Liver (tissue), 8 donors: ENCODE measurements at regions not wholly inside any gene's neighbourhood (a gene's known extent, or its start where the extent isn't known, plus 50 kb on each side); places are given as distances from the start of the nearest gene placed in this dataset.
"Not testable (repeated sequence)": the region's sequence is repeated elsewhere in the genome, so short reads cannot be mapped to it uniquely, and the experiment has no call there.

Source experiments
- DNase-seq: peaks from one replicate; pipeline ENCODE4 v3.0.0-alpha.2; 2017; ENCODE audit warnings: low spot score
- H3K27ac ChIP-seq, 2 donors: one replicate each; pipeline ENCODE4 v1.7.0; 2013; ENCODE audit warnings: inconsistent platforms in 2 of 2, low read length in 2 of 2, control low read depth in 1 of 2, low read depth in 1 of 2, mild to moderate bottlenecking in 1 of 2
- H3K27me3 ChIP-seq, 4 donors: one replicate each; pipeline versions ENCODE4 v1.6.1 to v1.7.0; 2013; ENCODE audit warnings: low read length in 3 of 4, inconsistent platforms in 1 of 4, mild to moderate bottlenecking in 1 of 4, moderate library complexity in 1 of 4; ENCODE audit not compliant: control insufficient read depth in 4 of 4, insufficient read depth in 4 of 4
- H3K36me3 ChIP-seq, 4 donors: one replicate each; pipeline versions ENCODE4 v1.6.1 to v1.7.0; 2013; ENCODE audit warnings: low read length in 3 of 4, mild to moderate bottlenecking in 3 of 4, low read depth in 1 of 4, moderate library complexity in 1 of 4; ENCODE audit not compliant: control insufficient read depth in 4 of 4, insufficient read depth in 3 of 4
- H3K4me1 ChIP-seq, 4 donors: one replicate each; pipeline versions ENCODE4 v1.6.1 to v1.7.0; 2013; ENCODE audit warnings: low read length in 3 of 4, mild to moderate bottlenecking in 3 of 4, moderate library complexity in 1 of 4; ENCODE audit not compliant: control insufficient read depth in 4 of 4, insufficient read depth in 4 of 4
- H3K4me3 ChIP-seq, 3 donors: one replicate each; pipeline versions ENCODE4 v1.6.1 to v1.7.0; 2013; ENCODE audit warnings: low read length in 3 of 3, control low read depth in 1 of 3, low read depth in 1 of 3, mild to moderate bottlenecking in 1 of 3
- H3K9ac ChIP-seq, 2 donors: one replicate each; pipeline ENCODE4 v1.7.0; 2013; ENCODE audit warnings: low read length in 2 of 2, mild to moderate bottlenecking in 2 of 2, moderate library complexity in 2 of 2, control low read depth in 1 of 2, low read depth in 1 of 2
- H3K9me3 ChIP-seq, 4 donors: one replicate each; pipeline versions ENCODE4 v1.6.1 to v1.7.0; 2013; ENCODE audit warnings: low read length in 3 of 4; ENCODE audit not compliant: control insufficient read depth in 4 of 4
- CTCF ChIP-seq: fragments of 150-350 bp; IDR thresholded peaks from 2 replicates; pipeline ENCODE4 v1.5.1; 2017; ENCODE audit warnings: improper control_type of control experiment, low read depth, low read length; ENCODE audit not compliant: missing input control
- EGR1 ChIP-seq, 2 donors: IDR thresholded peaks; 2 replicates each; pipeline ENCODE4 v1.6.1; 2016 to 2018; ENCODE audit warnings: antibody characterized with exemption in 2 of 2, low read depth in 2 of 2
- FOXA2 ChIP-seq: IDR thresholded peaks from 2 replicates; pipeline ENCODE4 v1.6.1; 2016; ENCODE audit warnings: antibody characterized with exemption
- RAD21 ChIP-seq, 2 donors: IDR thresholded peaks; 2 replicates each; pipeline ENCODE4 v1.6.1; 2016; ENCODE audit warnings: antibody characterized with exemption in 2 of 2, mild to moderate bottlenecking in 2 of 2
- REST ChIP-seq: IDR thresholded peaks from 2 replicates; pipeline ENCODE4 v1.6.1; 2016; ENCODE audit warnings: antibody characterized with exemption, mild to moderate bottlenecking
- YY1 ChIP-seq: IDR thresholded peaks from 2 replicates; pipeline ENCODE4 v1.6.1; 2016; ENCODE audit warnings: antibody characterized with exemption, mild to moderate bottlenecking
- WGBS: extraction: QIAGEN DNeasy Blood & Tissue Kit; methylation state at CpG from one replicate; pipeline ENCODE4 v1.1.7; 2013; 5-methylcytosine and 5-hydroxymethylcytosine counted together
- donor health status: healthy.
- donor health status: healthy.
- donor health status: healthy.
- donor health status: healthy.
- donor health status: healthy.

GRCh38 chr12:4833524-4833923 lies 76.2 kb upstream of the KCNA1 start:
- DNase-seq: no peak
- TF ChIP-seq REST (no peak), FOXA2 (no peak), EGR1 (IDR thresholded peaks at IDR 0.05; ENCODE audit: low read depth in 2 of 2) (no peak), CTCF (no peak)

GRCh38 chr12:4842401-4842800 lies 67.3 kb upstream of the KCNA1 start:
- not testable (repeated sequence) for H3K9ac ChIP-seq, DNase-seq, H3K27me3 ChIP-seq, H3K36me3 ChIP-seq, H3K9me3 ChIP-seq, H3K4me3 ChIP-seq, H3K27ac ChIP-seq, H3K4me1 ChIP-seq
- 87% methylated on average over 3 of the region's 3 CpGs for WGBS

More at GRCh38 chr12:4833524-4833923, 76.2 kb upstream of the KCNA1 start:
- Histone ChIP-seq H3K36me3 (no peaks in the 10 kb centered on the region), H3K9ac (no peak overlapping the region), H3K9me3 (peaks cover 0 to 4% (median under 1%) of the 10 kb centered on the region in 4 donors), H3K27ac (no peak overlapping the region), H3K27me3 (peaks cover 0 to 3% (median 0%) of the 10 kb centered on the region in 4 donors), H3K4me1 (no peaks in the 10 kb centered on the region), H3K4me3 (no peak overlapping the region)
- 68% methylated on average over 3 of the region's 3 CpGs for WGBS

- TF ChIP-seq YY1 (no peak), RAD21 (IDR thresholded peaks at IDR 0.05) (no peak), REST (no peak)
- no peak overlapping the region for H3K27ac ChIP-seq
- H3K9ac ChIP-seq: no peak overlapping the region
- no peak for DNase-seq
- peaks cover 0 to 6% (median 0%) of the 10 kb centered on the region in 4 donors for H3K27me3 ChIP-seq
- no peaks in the 10 kb centered on the region for H3K9me3 ChIP-seq
- no peak overlapping the region for H3K4me3 ChIP-seq
- no peaks in the 10 kb centered on the region for H3K36me3 ChIP-seq
- H3K4me1 ChIP-seq: no peaks in the 10 kb centered on the region
- 68% methylated on average over 4 of the region's 4 CpGs for WGBS
Observed at GRCh38 chr12:4843907-4844306, 65.8 kb upstream of the KCNA1 start.
